SK-N-SH treated with all-trans-retinoic acid at 6 μM for 48 hours (cell line): ENCODE measurements at regions not wholly inside any gene's neighbourhood (a gene's known extent, or its start where the extent isn't known, plus 50 kb on each side); places are given as distances from the start of the nearest gene placed in this dataset.

Source experiments
- ATAC-seq: fragments of 200-7000 bp; cut with Tn5 transposase; 3 replicates; pipeline ENCODE4 v1.9.1; 2020; ENCODE audit warnings: mild to moderate bottlenecking, moderate library complexity
- ARNTL ChIP-seq: fragments of 450-650 bp; formaldehyde crosslinking; IDR thresholded peaks from 2 replicates; pipeline ENCODE4 v1.5.0; 2020; ENCODE audit warnings: low read depth, mild to moderate bottlenecking, moderate library complexity, borderline replicate concordance
- BACH2 ChIP-seq: fragments of 250-450 bp; sonication (Bioruptor Pico); IDR thresholded peaks from 2 replicates; pipeline ENCODE4 v1.9.0; 2021; ENCODE audit warnings: mild to moderate bottlenecking, borderline replicate concordance
- CSDC2 ChIP-seq: fragments of 250-450 bp; sonication (Bioruptor Pico); IDR thresholded peaks from 2 replicates; pipeline ENCODE4 v1.5.0; 2020; ENCODE audit warnings: mild to moderate bottlenecking, moderate library complexity
- CSRNP3 ChIP-seq: fragments of 250-450 bp; sonication (Bioruptor Pico); IDR thresholded peaks from 2 replicates; pipeline ENCODE4 v1.5.1; 2021; ENCODE audit warnings: mild to moderate bottlenecking, moderate library complexity
- ESRRG ChIP-seq: fragments of 250-450 bp; sonication (Bioruptor Pico); IDR thresholded peaks from 2 replicates; pipeline ENCODE4 v1.6.1; 2021; ENCODE audit warnings: mild to moderate bottlenecking
- OSR1 ChIP-seq: fragments of 250-450 bp; sonication (Bioruptor Pico); IDR thresholded peaks from 2 replicates; pipeline ENCODE4 v1.8.0; 2022; ENCODE audit warnings: moderate library complexity, mild to moderate bottlenecking, inconsistent platforms
- POU6F1 ChIP-seq: fragments of 250-450 bp; sonication (Bioruptor Pico); IDR thresholded peaks from 2 replicates; pipeline ENCODE4 v1.8.0; 2021; ENCODE audit warnings: low read depth, mild to moderate bottlenecking, moderate library complexity, borderline replicate concordance
- RARB ChIP-seq: fragments of 250-450 bp; sonication (Bioruptor Pico); IDR thresholded peaks from 2 replicates; pipeline ENCODE4 v1.8.0; 2021; ENCODE audit warnings: mild to moderate bottlenecking, moderate library complexity
- SNAI2 ChIP-seq: fragments of 250-450 bp; sonication (Bioruptor Pico); IDR thresholded peaks from 2 replicates; pipeline ENCODE4 v1.5.0; 2020; ENCODE audit warnings: mild to moderate bottlenecking, moderate library complexity
- TCF4 ChIP-seq: fragments of 250-450 bp; sonication (Bioruptor Pico); IDR thresholded peaks from 2 replicates; pipeline ENCODE4 v1.8.0; 2021; ENCODE audit warnings: mild to moderate bottlenecking, moderate library complexity, borderline replicate concordance
- TOX ChIP-seq: fragments of 250-450 bp; sonication (Bioruptor Pico); IDR thresholded peaks from 2 replicates; pipeline ENCODE4 v1.8.0; 2021; ENCODE audit warnings: mild to moderate bottlenecking, moderate library complexity, borderline replicate concordance
- ZC3H10 ChIP-seq: fragments of 250-450 bp; sonication (Bioruptor Pico); IDR thresholded peaks from 2 replicates; pipeline ENCODE4 v1.5.1; 2021; ENCODE audit warnings: mild to moderate bottlenecking, moderate library complexity
- ZFP3 ChIP-seq: fragments of 250-450 bp; sonication (Bioruptor Pico); IDR thresholded peaks from 2 replicates; pipeline ENCODE4 v1.5.0; 2020; ENCODE audit warnings: mild to moderate bottlenecking, moderate library complexity
- ZFP30 ChIP-seq: fragments of 450-650 bp; formaldehyde crosslinking; IDR thresholded peaks from 2 replicates; pipeline ENCODE4 v1.5.0; 2022; ENCODE audit warnings: mild to moderate bottlenecking, moderate library complexity
- ZNF565 ChIP-seq: fragments of 450-650 bp; formaldehyde crosslinking; conservative IDR thresholded peaks from 2 replicates; pipeline ENCODE4 v1.5.0; 2020; ENCODE audit warnings: low read depth, mild to moderate bottlenecking, moderate library complexity
- ZNF70 ChIP-seq: fragments of 450-650 bp; formaldehyde crosslinking; IDR thresholded peaks from 2 replicates; pipeline ENCODE4 v1.5.0; 2020; ENCODE audit warnings: mild to moderate bottlenecking, moderate library complexity
- ZNF8 ChIP-seq: fragments of 450-650 bp; formaldehyde crosslinking; IDR thresholded peaks from 2 replicates; pipeline ENCODE4 v1.5.0; 2020; ENCODE audit warnings: mild to moderate bottlenecking, moderate library complexity
- TF ChIP-seq, protein P1 (sequence below): fragments of 250-450 bp; sonication (Bioruptor Pico); IDR thresholded peaks from 2 replicates; pipeline ENCODE4 v1.5.0; 2020; ENCODE audit warnings: mild to moderate bottlenecking, moderate library complexity
- TF ChIP-seq, protein P2 (sequence below): fragments of 250-450 bp; sonication (Bioruptor Pico); IDR thresholded peaks from 2 replicates; pipeline ENCODE4 v1.8.0; 2020; ENCODE audit warnings: mild to moderate bottlenecking, moderate library complexity, borderline replicate concordance

DNA sequence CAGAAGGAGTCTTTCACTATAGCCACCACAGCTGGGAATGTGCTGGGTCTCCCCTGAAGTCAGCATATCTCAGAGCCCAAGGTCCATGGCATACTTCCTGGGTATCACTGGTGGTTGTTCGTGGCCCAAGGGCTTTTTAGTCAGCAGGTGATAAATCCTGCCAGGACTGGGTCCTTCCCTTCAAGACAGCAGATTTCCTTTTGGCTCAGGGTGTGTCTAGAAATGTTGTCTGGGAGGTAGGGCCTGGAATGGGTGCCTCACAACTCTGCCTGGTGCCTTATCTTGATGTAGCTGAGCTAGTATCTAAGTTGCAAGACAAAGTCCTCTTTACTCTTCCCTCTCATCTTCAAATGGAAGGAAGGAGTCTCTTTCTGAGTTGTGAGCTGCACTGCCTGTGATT, 102.4 kb upstream of the TMLHE start (continued):
- TF ChIP-seq, protein P1, sequence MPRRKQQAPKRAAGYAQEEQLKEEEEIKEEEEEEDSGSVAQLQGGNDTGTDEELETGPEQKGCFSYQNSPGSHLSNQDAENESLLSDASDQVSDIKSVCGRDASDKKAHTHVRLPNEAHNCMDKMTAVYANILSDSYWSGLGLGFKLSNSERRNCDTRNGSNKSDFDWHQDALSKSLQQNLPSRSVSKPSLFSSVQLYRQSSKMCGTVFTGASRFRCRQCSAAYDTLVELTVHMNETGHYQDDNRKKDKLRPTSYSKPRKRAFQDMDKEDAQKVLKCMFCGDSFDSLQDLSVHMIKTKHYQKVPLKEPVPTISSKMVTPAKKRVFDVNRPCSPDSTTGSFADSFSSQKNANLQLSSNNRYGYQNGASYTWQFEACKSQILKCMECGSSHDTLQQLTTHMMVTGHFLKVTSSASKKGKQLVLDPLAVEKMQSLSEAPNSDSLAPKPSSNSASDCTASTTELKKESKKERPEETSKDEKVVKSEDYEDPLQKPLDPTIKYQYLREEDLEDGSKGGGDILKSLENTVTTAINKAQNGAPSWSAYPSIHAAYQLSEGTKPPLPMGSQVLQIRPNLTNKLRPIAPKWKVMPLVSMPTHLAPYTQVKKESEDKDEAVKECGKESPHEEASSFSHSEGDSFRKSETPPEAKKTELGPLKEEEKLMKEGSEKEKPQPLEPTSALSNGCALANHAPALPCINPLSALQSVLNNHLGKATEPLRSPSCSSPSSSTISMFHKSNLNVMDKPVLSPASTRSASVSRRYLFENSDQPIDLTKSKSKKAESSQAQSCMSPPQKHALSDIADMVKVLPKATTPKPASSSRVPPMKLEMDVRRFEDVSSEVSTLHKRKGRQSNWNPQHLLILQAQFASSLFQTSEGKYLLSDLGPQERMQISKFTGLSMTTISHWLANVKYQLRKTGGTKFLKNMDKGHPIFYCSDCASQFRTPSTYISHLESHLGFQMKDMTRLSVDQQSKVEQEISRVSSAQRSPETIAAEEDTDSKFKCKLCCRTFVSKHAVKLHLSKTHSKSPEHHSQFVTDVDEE (CRISPR knock-in tag), result no peak
- TF ChIP-seq TOX (CRISPR knock-in tag), result no peak

GRCh38 chrX:155695419-155695818, 82.7 kb upstream of the TMLHE start:
- ATAC-seq, result no peak
- TF ChIP-seq, protein P1 (CRISPR knock-in tag), result no peak
- TF ChIP-seq ESRRG (CRISPR knock-in tag) (no peak), ZNF8 (CRISPR knock-in tag) (no peak), CSDC2 (CRISPR knock-in tag) (no peak), CSRNP3 (CRISPR knock-in tag) (no peak), POU6F1 (CRISPR knock-in tag) (no peak), RARB (CRISPR knock-in tag) (no peak), ZFP3 (CRISPR knock-in tag) (no peak), ZNF70 (no peak), TOX (CRISPR knock-in tag) (no peak), ZNF565 (CRISPR knock-in tag) (no peak), SNAI2 (CRISPR knock-in tag) (no peak), ARNTL (CRISPR knock-in tag) (no peak), OSR1 (CRISPR knock-in tag) (no peak), ZFP30 (CRISPR knock-in tag) (no peak), TCF4 (CRISPR knock-in tag) (no peak)
- TF ChIP-seq, protein P2, sequence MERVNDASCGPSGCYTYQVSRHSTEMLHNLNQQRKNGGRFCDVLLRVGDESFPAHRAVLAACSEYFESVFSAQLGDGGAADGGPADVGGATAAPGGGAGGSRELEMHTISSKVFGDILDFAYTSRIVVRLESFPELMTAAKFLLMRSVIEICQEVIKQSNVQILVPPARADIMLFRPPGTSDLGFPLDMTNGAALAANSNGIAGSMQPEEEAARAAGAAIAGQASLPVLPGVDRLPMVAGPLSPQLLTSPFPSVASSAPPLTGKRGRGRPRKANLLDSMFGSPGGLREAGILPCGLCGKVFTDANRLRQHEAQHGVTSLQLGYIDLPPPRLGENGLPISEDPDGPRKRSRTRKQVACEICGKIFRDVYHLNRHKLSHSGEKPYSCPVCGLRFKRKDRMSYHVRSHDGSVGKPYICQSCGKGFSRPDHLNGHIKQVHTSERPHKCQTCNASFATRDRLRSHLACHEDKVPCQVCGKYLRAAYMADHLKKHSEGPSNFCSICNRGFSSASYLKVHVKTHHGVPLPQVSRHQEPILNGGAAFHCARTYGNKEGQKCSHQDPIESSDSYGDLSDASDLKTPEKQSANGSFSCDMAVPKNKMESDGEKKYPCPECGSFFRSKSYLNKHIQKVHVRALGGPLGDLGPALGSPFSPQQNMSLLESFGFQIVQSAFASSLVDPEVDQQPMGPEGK, result no peak

DNA sequence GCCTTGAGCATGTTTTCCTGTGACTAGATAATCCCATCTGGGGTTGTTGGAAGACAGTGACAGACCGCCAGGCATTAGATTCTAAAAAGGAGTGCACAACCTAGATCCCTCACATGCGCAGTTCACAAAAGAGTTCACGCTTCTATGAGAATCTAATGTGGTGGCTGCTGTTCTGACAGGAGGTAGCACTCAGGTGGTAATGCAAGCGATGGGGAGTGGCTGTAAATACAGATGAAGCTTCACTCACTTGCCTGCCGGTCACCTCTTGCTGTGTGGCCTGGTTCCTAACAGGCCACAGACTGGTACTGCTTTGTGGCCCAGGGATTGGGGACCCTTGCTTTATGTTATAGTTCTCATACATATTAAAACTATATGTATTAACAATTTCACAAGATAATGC, 81.9 kb upstream of the TMLHE start:
- ATAC-seq, result no peak
- TF ChIP-seq POU6F1 (CRISPR knock-in tag) (no peak), ESRRG (CRISPR knock-in tag) (no peak), ZNF70 (no peak), ARNTL (CRISPR knock-in tag) (no peak), BACH2 (CRISPR knock-in tag) (no peak), CSRNP3 (CRISPR knock-in tag) (no peak), ZNF8 (CRISPR knock-in tag) (no peak), ZC3H10 (CRISPR knock-in tag) (no peak), ZFP30 (CRISPR knock-in tag) (no peak), OSR1 (CRISPR knock-in tag) (no peak)
- TF ChIP-seq, protein P2, result no peak
